H1 (cell line): ENCODE measurements at regions not wholly inside any gene's neighbourhood (a gene's known extent, or its start where the extent isn't known, plus 50 kb on each side); places are given as distances from the start of the nearest gene placed in this dataset.

Experiments
- CTCF ChIA-PET: fragments of 300-600 bp; sonication (Branson Sonifier 250); formaldehyde crosslinking; loops from one replicate; lab custom pipeline; 2021; ENCODE audit not compliant: partially characterized antibody; lab: Charles Lee
- POLR2A ChIA-PET: fragments of 300-600 bp; sonication (Branson Sonifier 250); formaldehyde crosslinking; loops from one replicate; lab custom pipeline; 2021; ENCODE audit warnings: inconsistent platforms; ENCODE audit not compliant: partially characterized antibody; lab: Charles Lee
- DNase-seq, 2 experiments: peaks; one replicate each; pipeline versions ENCODE4 v3.0.0 to v3.0.0-alpha.2; 2010 to 2022; ENCODE audit warnings: low spot score in 2 of 2, low read depth in 1 of 2, mixed read lengths in 1 of 2
- FAIRE-seq: peaks from 2 replicates; lab custom pipeline; 2011; peaks lifted over from hg19 to GRCh38; lab: Jason Lieb, UNC
- H2AFZ ChIP-seq: 2 replicates; pipeline ENCODE4 v1.8.1; 2012; ENCODE audit warnings: low read length, inconsistent platforms
- H2AK5ac ChIP-seq: 2 replicates; pipeline ENCODE4 v1.6.1; 2013; ENCODE audit warnings: low read depth, low read length
- H2BK120ac ChIP-seq: replicated peaks from 2 replicates; pipeline ENCODE3; 2013; ENCODE audit warnings: low read depth, low read length, inconsistent platforms
- H2BK12ac ChIP-seq: 2 replicates; pipeline ENCODE4 v1.6.1; 2013; ENCODE audit warnings: low read depth, low read length
- H2BK15ac ChIP-seq: 2 replicates; pipeline ENCODE4 v1.6.1; 2013; ENCODE audit warnings: low read length
- H2BK20ac ChIP-seq: 2 replicates; pipeline ENCODE4 v1.6.1; 2013; ENCODE audit warnings: low read length
- H2BK5ac ChIP-seq: 2 replicates; pipeline ENCODE4 v1.6.1; 2013; ENCODE audit warnings: low read depth, low read length
- H3K14ac ChIP-seq: 2 replicates; pipeline ENCODE4 v1.6.1; 2013; ENCODE audit warnings: inconsistent platforms; ENCODE audit not compliant: insufficient read length
- H3K18ac ChIP-seq: 2 replicates; pipeline ENCODE4 v1.6.1; 2013; ENCODE audit warnings: low read length; ENCODE audit errors: extremely low read depth
- H3K23ac ChIP-seq: 2 replicates; pipeline ENCODE4 v1.6.1; 2013; ENCODE audit warnings: inconsistent platforms; ENCODE audit not compliant: insufficient read length
- H3K23me2 ChIP-seq: 2 replicates; pipeline ENCODE4 v1.6.1; 2013; ENCODE audit warnings: low read depth, low read length
- H3K27ac ChIP-seq: 2 replicates; pipeline ENCODE4 v1.6.1; 2011; ENCODE audit warnings: low read depth, low read length, inconsistent platforms
- H3K27me3 ChIP-seq, 4 experiments: replicated peaks in 1 of 4; 1 replicate in 1 of 4; 2 replicates in 3 of 4; pipeline versions ENCODE4 v1.6.1 to v1.8.1; 2011 to 2013; ENCODE audit warnings: low read length in 3 of 4, mild to moderate bottlenecking in 3 of 4, inconsistent platforms in 2 of 4, mixed read lengths in 2 of 4, moderate library complexity in 1 of 4; ENCODE audit not compliant: control insufficient read depth in 3 of 4, insufficient read depth in 3 of 4; ENCODE audit errors: extremely low read depth in 1 of 4
- H3K36me3 ChIP-seq, 4 experiments: 2 replicates each; pipeline versions ENCODE4 v1.6.1 to v1.8.1; 2011 to 2013; ENCODE audit warnings: mild to moderate bottlenecking in 4 of 4, low read length in 3 of 4, moderate library complexity in 2 of 4, control low read depth in 1 of 4, inconsistent platforms in 1 of 4; ENCODE audit not compliant: insufficient read depth in 4 of 4, control insufficient read depth in 2 of 4
- H3K4ac ChIP-seq: replicated peaks from 2 replicates; pipeline ENCODE3; 2013; ENCODE audit warnings: low read length, low read depth, mixed read lengths, inconsistent platforms; ENCODE audit not compliant: insufficient read length
- H3K4me1 ChIP-seq, 4 experiments: replicated peaks in 1 of 4; 1 replicate in 1 of 4; 2 replicates in 3 of 4; pipeline versions ENCODE4 v1.6.1 to v1.8.1; 2011 to 2013; ENCODE audit warnings: low read length in 3 of 4, inconsistent platforms in 2 of 4, mixed read lengths in 1 of 4; ENCODE audit not compliant: insufficient read depth in 4 of 4, control insufficient read depth in 3 of 4
- H3K4me2 ChIP-seq, 2 experiments: 2 replicates each; pipeline versions ENCODE4 v1.6.1 to v1.8.1; 2011 to 2013; ENCODE audit warnings: low read depth in 2 of 2, low read length in 2 of 2, control low read depth in 1 of 2, inconsistent platforms in 1 of 2, mild to moderate bottlenecking in 1 of 2; ENCODE audit not compliant: insufficient read depth in 1 of 2
- H3K4me3 ChIP-seq, 4 experiments: fragments of 200-600, 300-600 bp in 1 of 4; sonication (generic), shearing (Covaris generic), sonication (Bioruptor Twin) in 1 of 4; 2 replicates each; pipeline versions ENCODE4 v1.5.1 to v1.8.1; 2011 to 2016; ENCODE audit warnings: low read length in 4 of 4, low read depth in 3 of 4, control low read depth in 2 of 4, inconsistent platforms in 2 of 4, mild to moderate bottlenecking in 2 of 4, mixed read lengths in 1 of 4, moderate library complexity in 1 of 4; ENCODE audit not compliant: insufficient read depth in 2 of 4; ENCODE audit errors: extremely low read depth in 1 of 4
- H3K56ac ChIP-seq: replicated peaks from 2 replicates; pipeline ENCODE3; 2013; ENCODE audit warnings: low read depth, mild to moderate bottlenecking, mixed read lengths, low read length, inconsistent platforms; ENCODE audit not compliant: insufficient read length
- H3K79me1 ChIP-seq: 2 replicates; pipeline ENCODE4 v1.6.1; 2013; ENCODE audit warnings: low read depth, low read length, control low read depth
- H3K79me2 ChIP-seq, 2 experiments: 2 replicates each; pipeline versions ENCODE4 v1.6.1 to v1.8.1; 2012 to 2013; ENCODE audit warnings: low read length in 2 of 2, mild to moderate bottlenecking in 2 of 2, inconsistent platforms in 1 of 2; ENCODE audit not compliant: insufficient read depth in 2 of 2, control insufficient read depth in 1 of 2
- H3K9ac ChIP-seq, 4 experiments: replicated peaks in 1 of 4; 1 replicate in 1 of 4; 2 replicates in 3 of 4; pipeline versions ENCODE4 v1.6.1 to v1.8.1; 2011 to 2013; ENCODE audit warnings: low read depth in 3 of 4, low read length in 3 of 4, control low read depth in 2 of 4, mild to moderate bottlenecking in 2 of 4, moderate library complexity in 2 of 4, inconsistent platforms in 1 of 4; ENCODE audit errors: extremely low read depth in 1 of 4
- H3K9me3 ChIP-seq, 2 experiments: 2 replicates each; pipeline versions ENCODE4 v1.6.1 to v1.8.1; 2012 to 2013; ENCODE audit warnings: mild to moderate bottlenecking in 2 of 2, moderate library complexity in 2 of 2, control low read depth in 1 of 2, inconsistent platforms in 1 of 2, low read depth in 1 of 2, low read length in 1 of 2, mixed read lengths in 1 of 2; ENCODE audit not compliant: insufficient read depth in 2 of 2
- H4K20me1 ChIP-seq, 2 experiments: replicated peaks in 1 of 2; 2 replicates each; pipeline versions ENCODE3 to v1.8.1; 2011 to 2013; ENCODE audit warnings: inconsistent platforms in 2 of 2, low read length in 2 of 2, mild to moderate bottlenecking in 1 of 2; ENCODE audit not compliant: insufficient read depth in 2 of 2, control insufficient read depth in 1 of 2
- H4K5ac ChIP-seq: 2 replicates; pipeline ENCODE4 v1.6.1; 2013; ENCODE audit warnings: low read length, low read depth, mixed read lengths, inconsistent platforms; ENCODE audit not compliant: insufficient read length
- H4K8ac ChIP-seq: 2 replicates; pipeline ENCODE4 v1.8.0; 2013; ENCODE audit warnings: mild to moderate bottlenecking, moderate library complexity, low read length, inconsistent platforms; ENCODE audit not compliant: insufficient read depth; ENCODE audit errors: extremely low read depth
- H4K91ac ChIP-seq: replicated peaks from 2 replicates; pipeline ENCODE3; 2013; ENCODE audit warnings: low read length, mixed read lengths, inconsistent platforms; ENCODE audit not compliant: insufficient read length
- ASH2L ChIP-seq: fragments of 200-600, 300-600 bp; sonication (generic); IDR thresholded peaks from one replicate; pipeline ENCODE4 v1.7.1; 2017; ENCODE audit warnings: low read length
- CBX8 ChIP-seq: fragments of 300-800, 300-1000 bp; sonication (generic); IDR thresholded peaks from 2 replicates; pipeline ENCODE4 v1.7.1; 2016; ENCODE audit warnings: low read depth, low read length, borderline replicate concordance
- CEBPB ChIP-seq: IDR thresholded peaks from 2 replicates; pipeline ENCODE4 v1.6.1; 2012; ENCODE audit warnings: low read depth, low read length
- EZH2 ChIP-seq: fragments of 200-600 bp; sonication (generic); IDR thresholded peaks from 2 replicates; pipeline ENCODE4 v1.7.1; 2012; ENCODE audit warnings: low read depth, mild to moderate bottlenecking, moderate library complexity, low read length, inconsistent platforms; ENCODE audit not compliant: severe bottlenecking
- GTF2F1 ChIP-seq: IDR thresholded peaks from 2 replicates; pipeline ENCODE4 v1.6.1; 2012; ENCODE audit warnings: low read depth, low read length, improper control_type of control experiment, borderline replicate concordance
- KDM1A ChIP-seq: fragments of 200-600, 300-600 bp; sonication (generic); IDR thresholded peaks from 2 replicates; pipeline ENCODE4 v1.7.1; 2016; ENCODE audit warnings: mild to moderate bottlenecking, low read length, borderline replicate concordance
- SAP30 ChIP-seq: fragments of 300-600 bp; sonication (generic); IDR thresholded peaks from 2 replicates; pipeline ENCODE4 v1.7.1; 2012; ENCODE audit warnings: low read length, moderate library complexity, mild to moderate bottlenecking, inconsistent platforms; ENCODE audit not compliant: insufficient read depth, insufficient replicate concordance
- SIRT6 ChIP-seq: IDR thresholded peaks from one replicate; pipeline ENCODE4 v1.7.1; 2012; ENCODE audit warnings: low read length, inconsistent platforms
- SP2 ChIP-seq: IDR thresholded peaks from 2 replicates; pipeline ENCODE4 v1.6.1; 2012; ENCODE audit warnings: mild to moderate bottlenecking, low read length, inconsistent platforms
- ZNF274 ChIP-seq: IDR thresholded peaks from 2 replicates; pipeline ENCODE4 v1.7.0; 2012; ENCODE audit warnings: low read length, borderline replicate concordance; ENCODE audit errors: extremely low read depth
- WGBS, 2 experiments: shearing (Covaris generic) in 1 of 2; methylation state at CpG; one replicate each; pipeline versions ENCODE4 v1.1.6 to v1.1.7; 2013 to 2015; ENCODE audit warnings: low lambda C conversion rate in 2 of 2, mixed read lengths in 2 of 2, inconsistent platforms in 1 of 2, low coverage in 1 of 2, missing lambda C conversion rate in 1 of 2; ENCODE audit not compliant: insufficient replicate concordance in 2 of 2, insufficient coverage in 1 of 2, insufficient read length in 1 of 2; ENCODE audit errors: extremely low coverage in 1 of 2, missing lambda C conversion rate in 1 of 2; 5-methylcytosine and 5-hydroxymethylcytosine counted together
- TF ChIP-seq, protein P1 (sequence below): IDR thresholded peaks from 2 replicates; pipeline ENCODE4 v1.6.1; 2012; ENCODE audit warnings: low read length, inconsistent platforms

DNA sequence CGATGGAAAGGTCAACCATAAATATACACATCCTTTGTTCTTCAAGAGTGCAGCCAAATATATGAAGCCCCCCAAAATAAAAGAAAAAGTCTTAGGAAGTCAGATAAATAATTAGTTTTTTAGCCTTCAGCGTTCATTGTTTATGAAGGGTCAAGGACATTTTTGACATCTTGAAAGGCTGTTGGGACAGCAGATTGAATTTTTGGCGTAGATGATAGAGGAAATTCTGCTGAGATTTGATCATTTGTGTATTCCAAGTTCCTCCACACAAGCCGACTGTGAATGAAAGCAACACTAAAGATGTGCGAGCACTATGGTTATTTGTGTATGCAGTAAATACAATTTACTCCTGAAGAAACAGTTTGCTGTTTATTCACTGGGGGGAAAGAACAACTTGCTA lies 177.8 kb upstream of the PARD3B start:
- Histone ChIP-seq H3K18ac (no peak overlapping the region), H2AFZ (no peak overlapping the region), H2BK12ac (no peak overlapping the region), H3K27me3 (no peaks in the 10 kb centered on the region), H4K91ac (no peak overlapping the region), H3K56ac (no peak overlapping the region), H3K36me3 (no peaks in the 10 kb centered on the region), H3K79me1 (no peaks in the 10 kb centered on the region), H3K27ac (no peak overlapping the region), H2BK20ac (no peak overlapping the region), H4K8ac (no peak overlapping the region), H3K4me3 (no peak overlapping the region), H3K23ac (no peak overlapping the region), H2BK120ac (no peak overlapping the region), H3K4me1 (peaks cover 0 to 4% (median 2%) of the 10 kb centered on the region in 4 experiments; a peak in 2 of 7 replicates), H2AK5ac (no peak overlapping the region), H3K23me2 (no peaks in the 10 kb centered on the region), H2BK15ac (no peak overlapping the region), H4K20me1 (no peaks in the 10 kb centered on the region), H3K9me3 (no peaks in the 10 kb centered on the region), H3K4ac (no peak overlapping the region), H3K79me2 (no peaks in the 10 kb centered on the region), H3K14ac (no peak overlapping the region), H2BK5ac (no peak overlapping the region), H3K4me2 (no peak overlapping the region), H3K9ac (no peak overlapping the region; a peak in 1 of 7 replicates), H4K5ac (no peak overlapping the region)
- POLR2A ChIA-PET: no interaction called here
- FAIRE-seq: no peak
- 90% methylated on average over 5 of the region's 5 CpGs; no CpG with 5 or more reads in 1 of the 2 experiments for WGBS, 2 experiments
- CTCF ChIA-PET: no interaction called here
- no peak for DNase-seq
- no peak for TF ChIP-seq SP2
- no peak for TF ChIP-seq ASH2L
- TF ChIP-seq, protein P1, sequence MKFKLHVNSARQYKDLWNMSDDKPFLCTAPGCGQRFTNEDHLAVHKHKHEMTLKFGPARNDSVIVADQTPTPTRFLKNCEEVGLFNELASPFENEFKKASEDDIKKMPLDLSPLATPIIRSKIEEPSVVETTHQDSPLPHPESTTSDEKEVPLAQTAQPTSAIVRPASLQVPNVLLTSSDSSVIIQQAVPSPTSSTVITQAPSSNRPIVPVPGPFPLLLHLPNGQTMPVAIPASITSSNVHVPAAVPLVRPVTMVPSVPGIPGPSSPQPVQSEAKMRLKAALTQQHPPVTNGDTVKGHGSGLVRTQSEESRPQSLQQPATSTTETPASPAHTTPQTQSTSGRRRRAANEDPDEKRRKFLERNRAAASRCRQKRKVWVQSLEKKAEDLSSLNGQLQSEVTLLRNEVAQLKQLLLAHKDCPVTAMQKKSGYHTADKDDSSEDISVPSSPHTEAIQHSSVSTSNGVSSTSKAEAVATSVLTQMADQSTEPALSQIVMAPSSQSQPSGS: no peak
- no peak for TF ChIP-seq GTF2F1
- no peak for TF ChIP-seq CEBPB
- no peak for TF ChIP-seq KDM1A
- TF ChIP-seq SAP30: no peak
- no peak for TF ChIP-seq SIRT6
- TF ChIP-seq ZNF274: no peak
- TF ChIP-seq CBX8: no peak
- no peak for TF ChIP-seq EZH2
